DMS53 (cell line): ENCODE measurements at regions not wholly inside any gene's neighbourhood (a gene's known extent, or its start where the extent isn't known, plus 50 kb on each side); places are given as distances from the start of the nearest gene placed in this dataset.

Experiments
- DNase-seq: peaks from one replicate; lab custom pipeline; 2025; lab: John Stamatoyannopoulos, UW

DNA sequence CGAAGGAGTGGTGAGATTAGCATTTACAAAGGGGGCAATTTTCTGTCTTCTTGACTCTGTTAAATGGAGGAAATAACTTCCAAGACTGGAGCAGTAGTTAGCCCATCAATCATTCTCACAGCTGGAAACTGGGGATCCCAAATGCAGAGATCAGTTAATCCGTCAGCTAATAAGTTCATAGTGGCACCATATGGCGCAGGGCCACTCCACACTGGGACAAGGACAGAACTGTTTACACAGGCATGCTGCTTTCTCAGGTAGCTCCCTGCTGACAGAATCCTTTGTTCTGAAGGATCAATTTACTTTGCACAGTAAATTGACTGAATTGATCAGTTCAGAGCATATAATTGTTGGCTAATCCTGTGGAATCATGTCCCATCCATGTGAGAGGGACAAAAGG, 395.7 kb downstream of the TMEM161B start:
- peak; percentile 77 for DNase-seq

DNA sequence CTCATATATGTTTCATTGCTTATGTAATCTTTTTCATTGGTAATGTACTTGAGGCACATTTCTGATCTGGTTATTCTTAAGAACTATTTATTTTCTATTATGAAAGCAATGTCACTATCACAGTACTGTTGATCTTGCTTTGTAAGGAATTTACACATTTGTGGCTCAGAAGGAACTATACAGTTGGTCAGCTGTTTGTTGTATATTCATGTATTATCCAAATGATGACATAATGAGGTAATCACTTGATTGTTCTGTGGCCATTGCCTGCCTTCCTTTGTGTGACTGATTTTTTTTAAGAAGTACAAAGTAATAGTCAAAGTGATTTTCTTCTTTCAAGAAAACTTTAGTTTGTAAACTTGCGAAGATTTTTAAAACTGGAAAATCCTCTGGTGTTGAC, 399.9 kb downstream of the TMEM161B start:
- no peak for DNase-seq

DNA sequence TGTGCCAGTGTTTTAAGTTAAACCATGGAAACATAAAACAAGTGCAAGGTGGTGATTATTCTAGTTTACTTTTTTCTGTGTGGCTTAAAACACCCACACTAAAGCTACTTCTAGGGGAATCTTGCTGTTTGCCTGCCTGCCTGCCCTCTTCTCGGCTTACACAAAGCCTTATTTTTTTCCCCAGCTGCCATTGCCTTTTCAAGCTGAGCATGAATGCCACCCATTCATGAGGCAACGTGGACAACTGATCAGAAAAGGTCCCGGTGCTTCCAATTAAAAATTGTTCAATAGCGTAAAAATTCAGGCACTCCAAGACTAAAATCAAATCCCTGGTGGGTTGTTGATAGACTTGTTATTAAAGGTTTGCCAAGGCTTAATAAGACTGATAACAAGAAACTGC, 401.4 kb downstream of the TMEM161B start:
- no peak for DNase-seq

DNA sequence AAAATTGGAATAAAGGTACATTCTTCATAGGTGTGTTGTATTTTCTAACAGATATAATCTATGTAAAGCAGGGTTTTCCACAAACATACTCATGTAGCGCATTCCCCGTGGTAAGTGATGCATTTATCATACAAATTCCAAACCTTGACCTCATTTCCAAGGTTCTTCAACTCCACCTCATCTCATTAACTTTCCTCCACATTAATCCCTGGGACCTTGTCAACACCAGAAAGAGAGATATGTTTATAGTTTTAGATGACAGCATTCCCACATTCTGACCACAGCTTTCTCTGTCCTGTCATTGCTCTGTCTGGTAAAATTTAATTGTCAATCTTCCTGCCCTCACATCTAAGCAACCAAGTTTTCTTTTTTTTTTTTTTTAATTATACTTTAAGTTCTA, 415.1 kb downstream of the TMEM161B start:
- no peak for DNase-seq

DNA sequence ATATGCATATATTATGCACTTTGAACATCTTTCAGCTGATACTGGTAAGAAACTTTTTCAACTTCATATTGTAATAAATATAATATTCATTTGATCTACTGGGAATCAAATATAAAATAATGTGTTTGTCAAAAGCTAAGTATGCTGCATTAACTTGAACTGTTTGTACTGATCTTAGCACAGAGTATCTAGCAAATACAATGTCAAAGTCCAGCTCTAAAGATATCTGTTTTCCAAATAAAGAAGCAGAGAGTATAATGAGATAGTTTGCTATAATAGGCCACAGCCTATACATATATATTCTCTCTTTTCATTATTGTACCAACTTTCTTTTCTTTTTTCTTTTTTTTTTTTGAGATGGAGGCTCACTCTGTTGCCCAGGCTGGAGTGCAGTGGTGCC, 417.0 kb downstream of the TMEM161B start:
- DNase-seq = no peak

DNA sequence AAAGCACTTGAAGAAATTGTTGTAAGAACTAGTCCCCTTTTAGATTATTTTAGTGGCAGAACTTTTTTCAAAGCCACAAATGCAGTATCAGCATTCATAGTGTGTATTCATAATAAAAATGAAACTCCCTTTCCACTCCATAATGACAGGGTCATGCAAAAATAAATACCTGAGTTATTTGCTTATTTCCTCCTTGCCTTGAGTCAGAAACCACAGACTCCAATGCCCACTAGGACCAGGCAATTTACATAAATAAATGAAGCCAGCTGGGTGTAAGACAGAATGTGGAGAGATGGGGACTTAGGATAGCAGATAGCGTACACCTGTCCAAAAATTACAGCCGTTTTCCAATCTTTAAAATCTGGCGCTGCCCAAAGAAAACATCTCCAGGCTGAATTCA, 417.8 kb downstream of the TMEM161B start:
- peak; percentile 27 for DNase-seq

DNA sequence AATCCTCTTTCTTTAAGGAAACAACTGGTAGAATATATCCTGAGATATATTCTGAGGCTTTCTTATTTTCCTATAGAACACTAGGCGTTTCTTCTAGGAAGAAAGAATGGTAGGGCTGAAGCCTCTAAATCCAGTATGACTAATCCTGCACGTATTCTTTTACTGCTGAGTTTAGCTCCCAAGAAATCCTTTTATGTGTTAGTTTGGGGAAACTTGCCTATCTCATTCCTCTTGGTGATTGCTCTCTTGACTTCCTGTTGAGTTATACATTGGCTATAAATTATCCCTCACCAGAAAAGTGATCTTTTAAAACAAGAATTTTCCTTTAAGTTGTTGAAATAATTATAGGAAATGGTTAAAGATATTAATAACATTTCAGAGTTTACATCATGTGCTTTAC, 422.9 kb downstream of the TMEM161B start:
- DNase-seq = no peak

DNA sequence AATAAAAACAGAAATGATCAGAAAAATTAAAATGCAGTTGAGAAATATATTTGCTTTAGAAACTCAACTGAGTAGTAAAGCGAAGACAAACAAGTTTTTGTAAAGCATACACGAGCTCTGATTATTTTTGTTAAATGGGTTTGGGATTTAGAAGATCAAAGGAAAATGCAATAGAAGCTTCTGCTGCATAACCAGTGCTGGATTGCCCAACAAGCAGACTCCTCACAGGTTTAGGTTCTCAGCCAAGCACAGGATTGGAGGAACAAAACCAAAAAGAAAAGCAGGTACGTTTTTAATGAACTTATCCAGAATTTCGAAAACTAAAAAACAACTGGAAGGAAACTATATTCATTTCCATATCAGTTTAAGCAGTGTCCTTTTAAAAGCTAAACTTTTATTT, 423.8 kb downstream of the TMEM161B start:
- no peak for DNase-seq

DNA sequence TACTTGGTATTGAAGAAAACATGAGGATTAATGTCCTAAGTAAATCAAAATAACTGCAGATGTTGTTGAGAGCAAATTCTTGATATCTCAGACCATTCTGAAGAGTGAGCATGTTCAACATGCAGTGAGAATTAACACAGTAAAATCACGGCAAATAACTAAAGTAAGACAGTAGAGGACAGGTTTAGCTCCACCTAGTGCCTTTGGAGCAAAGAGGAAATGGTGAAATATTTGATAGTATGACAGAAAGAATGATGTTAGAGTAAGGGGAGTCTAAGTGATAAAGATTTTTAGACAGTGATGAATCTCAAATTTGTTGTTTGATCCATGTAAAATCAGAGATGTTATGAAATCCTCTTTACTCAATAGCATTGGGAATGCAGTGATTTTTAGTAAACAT, 424.2 kb downstream of the TMEM161B start:
- no peak for DNase-seq

DNA sequence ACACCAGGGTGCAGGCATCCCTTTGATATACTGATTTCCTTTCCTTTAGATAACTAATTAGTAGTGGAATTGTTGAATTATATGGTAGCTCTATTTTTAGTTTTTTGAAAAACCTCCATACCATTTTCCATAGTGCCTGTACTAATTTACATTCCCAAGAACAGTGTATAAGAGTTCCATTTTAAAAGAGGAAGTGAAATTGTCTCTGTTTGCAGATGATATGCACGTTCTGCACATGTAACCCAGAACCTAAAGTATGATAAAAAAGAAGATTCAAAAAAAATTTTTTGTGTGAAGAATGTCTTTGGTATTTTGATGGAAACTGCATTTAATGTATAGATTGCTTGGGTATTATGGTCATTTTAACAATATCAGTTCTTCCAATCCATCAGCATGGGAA, 424.0 kb upstream of the CCNH start:
- DNase-seq = no peak

DNA sequence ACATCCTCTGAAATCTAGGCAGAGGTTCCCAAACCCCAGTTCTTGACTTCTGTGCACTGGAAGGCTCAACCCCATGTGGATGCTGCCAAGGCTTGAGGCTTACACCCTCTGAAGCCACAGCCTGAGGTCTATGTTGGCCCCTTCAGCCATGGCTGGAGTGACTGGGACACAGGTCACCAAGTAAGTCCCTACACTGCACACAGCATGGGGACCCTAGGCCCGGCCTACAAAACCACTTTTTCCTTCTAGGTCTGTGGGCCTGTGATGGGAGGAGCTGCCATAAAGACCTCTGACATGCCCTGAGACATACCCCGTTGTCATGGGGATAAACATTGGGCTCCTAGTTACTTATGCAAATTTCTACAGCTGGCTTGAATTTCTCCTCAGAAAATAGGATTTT, 418.8 kb upstream of the CCNH start:
- no peak for DNase-seq

DNA sequence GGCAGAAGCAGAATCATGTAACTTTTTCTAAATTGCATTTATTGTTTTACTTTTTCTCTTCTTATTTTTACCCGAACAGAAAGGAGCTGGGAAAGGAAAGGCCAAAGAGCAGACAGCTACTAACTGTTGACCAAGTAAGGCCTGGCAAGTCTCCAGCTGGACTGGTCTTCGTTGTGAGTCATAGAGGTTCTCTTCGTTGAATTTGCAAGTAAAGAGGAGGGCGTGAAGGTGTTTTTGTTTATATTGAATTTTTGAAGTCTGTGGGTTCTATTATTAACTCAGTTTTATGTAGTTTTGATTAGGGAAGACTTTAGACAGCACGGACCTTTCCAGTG, 416.5 kb upstream of the CCNH start:
- DNase-seq = peak; percentile 84

DNA sequence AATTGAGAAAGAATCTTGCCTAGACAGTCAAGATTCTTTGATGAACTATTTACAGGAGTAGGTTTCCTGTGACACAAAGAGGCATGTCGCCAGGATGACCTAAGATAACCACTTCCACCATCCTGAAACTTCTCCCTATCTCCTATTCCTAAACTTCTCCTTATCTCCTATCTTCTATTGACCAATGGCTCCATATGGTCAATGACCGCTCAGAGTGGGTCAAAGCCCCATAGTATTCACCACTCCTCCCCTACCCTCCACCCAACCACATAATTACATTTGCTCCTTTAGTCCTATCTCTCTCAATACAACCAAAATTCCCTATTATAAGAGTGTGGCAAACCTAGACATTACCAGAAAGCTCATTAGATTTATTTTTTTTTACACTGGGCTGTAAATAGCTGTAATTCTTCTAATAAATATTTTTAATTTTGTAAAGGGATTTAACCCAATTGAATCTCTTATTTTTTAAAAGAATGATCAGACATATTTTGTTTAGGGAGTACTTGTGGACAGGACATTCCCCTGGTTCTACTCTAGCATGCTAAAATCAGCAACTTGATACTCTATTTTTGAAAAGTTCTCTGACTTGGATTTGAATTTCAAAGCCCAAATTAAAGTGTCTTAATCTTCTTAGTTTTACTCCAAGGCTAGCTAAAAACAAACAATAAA, 416.0 kb upstream of the CCNH start:
- DNase-seq = no peak

DNA sequence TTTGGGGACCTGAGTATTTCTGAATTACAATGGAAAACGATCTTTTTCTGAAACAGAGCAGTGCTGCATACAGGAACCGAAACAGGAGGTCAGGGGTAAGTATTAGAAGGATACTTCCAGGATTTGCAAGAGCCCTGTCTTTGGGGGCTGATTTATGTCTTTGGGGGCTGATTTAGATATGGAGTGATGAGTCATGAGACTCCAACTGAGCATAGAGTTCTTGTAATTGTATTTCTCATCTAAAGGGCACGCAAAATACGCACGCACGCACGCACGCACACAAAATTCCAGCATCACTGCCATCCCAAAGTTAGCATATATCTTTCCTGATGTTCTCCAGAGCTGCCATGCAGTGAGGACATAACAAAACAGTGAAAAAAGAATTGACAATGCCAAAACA, 414.8 kb upstream of the CCNH start:
- DNase-seq = no peak

DNA sequence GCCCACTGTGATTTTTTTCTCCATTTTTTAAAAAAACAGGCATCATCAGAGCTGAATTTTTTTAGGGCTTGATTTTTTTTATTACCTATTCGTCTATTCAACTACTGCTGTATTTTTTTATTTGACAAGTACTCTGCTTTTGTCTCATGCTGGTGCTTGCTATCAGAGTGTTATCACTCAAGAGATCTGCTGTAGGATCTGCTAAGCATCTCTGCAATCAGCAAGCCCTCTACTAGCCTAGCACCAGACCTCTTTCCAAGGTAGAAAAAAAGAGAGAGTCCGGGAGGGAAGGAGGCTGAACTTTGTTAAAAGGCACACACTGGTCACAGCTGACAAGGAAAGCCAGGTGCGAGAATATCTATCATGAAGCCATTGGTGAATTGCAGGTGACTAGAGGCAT, 413.8 kb upstream of the CCNH start:
- no peak for DNase-seq

DNA sequence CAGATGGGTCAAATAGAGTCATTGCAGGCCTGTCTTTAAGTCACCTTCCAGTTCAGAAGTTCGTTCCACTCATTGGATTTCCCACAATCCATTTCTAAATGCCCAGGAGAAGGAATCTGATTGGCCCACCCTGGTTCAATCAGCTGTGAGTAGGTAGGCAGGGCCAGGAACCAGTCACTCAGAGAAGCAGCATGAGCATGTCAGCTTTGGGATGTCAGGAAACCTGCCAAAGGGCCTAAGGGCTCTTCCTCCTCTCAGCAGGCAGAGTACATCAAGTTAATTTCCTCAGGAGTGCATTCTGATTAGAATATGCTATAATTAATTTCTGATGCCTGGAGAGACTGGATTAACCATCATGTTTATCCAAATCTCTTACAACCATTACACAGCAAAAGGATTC, 412.9 kb upstream of the CCNH start:
- peak; percentile 6 for DNase-seq

DNA sequence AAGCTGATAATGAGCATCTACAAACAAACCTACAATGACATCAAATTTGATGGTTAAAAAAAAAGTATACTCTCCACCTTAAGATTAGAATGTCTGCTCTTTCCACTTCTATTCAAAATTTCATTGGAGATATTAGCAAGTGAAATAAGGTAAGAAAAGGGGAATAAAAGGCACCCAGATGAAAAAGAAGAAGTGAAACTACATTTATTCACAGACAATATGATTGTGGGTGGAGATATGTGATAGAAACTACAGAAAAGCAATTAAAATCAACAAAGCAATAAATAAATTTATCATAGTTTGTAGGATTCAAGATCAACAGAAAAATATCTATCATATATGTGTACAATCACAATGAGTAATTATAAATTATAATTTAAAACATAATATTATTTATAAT, 395.1 kb upstream of the CCNH start:
- no peak for DNase-seq

DNA sequence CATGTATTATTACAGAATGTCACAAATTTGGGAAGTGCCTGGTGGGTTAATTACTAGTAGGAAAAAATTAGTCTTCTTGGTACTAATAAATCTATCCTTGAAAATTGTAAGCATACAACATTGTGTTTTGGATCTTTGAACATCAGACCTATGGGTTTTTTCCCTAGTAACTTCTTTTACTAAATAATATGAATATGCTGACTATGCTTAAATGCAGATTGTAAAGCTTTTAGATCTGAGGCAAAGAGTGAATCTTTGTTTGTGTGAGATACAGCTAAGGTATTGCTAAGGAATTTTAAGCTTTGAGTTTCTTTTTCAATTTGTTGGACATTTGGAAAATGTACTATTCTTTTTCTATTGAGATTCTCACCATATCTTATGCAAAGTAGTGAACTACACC, 390.6 kb upstream of the CCNH start:
- no peak for DNase-seq

DNA sequence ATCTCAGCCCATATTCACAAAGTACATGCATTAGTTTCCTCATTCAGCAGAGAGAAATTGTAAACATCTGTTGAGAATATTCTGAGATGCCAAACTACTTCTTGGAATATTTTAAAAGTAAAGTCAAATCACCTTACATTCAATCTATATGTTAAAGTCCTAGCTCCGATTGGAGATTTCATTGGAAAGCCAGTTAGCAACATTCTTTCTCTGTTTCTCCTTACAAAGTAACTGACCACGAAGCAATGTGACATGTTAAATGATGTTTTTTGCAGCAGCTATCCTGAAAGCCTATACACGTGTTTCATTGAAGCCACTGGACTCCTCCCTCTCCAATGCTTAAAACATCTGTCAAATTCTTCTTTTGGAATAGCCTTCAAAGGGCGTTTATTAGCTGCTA, 379.1 kb upstream of the CCNH start:
- no peak for DNase-seq

DNA sequence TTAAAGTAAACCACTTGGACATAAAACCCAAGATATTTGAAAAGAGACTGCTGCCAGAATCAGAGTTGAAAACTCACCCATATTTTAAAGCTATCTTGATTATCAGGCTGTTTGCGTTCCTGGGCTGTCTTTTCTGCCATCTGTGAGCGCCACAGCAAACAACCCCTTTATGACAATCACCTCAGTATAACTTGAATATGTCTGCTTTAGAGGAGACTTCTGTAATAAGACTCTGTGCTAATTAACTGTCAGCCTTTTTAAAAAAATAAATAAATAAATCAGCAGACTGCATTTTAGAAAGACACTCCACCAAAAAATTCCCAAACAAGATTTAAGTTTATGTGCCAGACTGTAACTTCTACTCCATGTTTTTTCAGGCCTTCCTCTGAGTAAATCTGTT, 375.7 kb upstream of the CCNH start:
- no peak for DNase-seq

DNA sequence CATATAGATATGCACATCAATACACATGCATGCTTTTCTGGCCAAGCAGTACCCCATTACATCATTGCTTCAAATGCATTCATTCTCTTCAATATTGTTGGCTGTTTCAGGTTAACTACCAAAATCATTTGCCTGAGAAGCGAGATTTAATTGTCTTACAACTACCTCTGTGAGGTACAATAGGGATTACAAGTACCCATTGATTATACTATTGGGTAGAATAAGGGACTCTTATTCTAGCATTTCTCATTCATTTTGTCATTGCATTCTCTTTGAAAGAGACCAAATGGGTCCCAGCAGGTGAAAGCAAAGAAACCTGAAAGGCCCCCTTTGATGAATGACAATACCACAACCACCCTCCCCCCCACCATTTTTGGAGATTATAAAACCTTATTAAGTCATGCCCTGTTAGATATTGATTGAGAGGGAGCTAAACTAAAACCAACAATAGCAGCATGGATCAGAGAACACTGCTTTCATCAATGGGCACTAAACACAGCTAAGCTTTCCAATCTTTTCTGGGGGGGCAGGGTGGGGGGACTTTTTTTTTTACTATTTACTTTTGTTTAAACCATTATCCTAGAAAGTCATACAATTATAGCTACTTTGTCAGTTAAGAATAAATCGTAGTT, 375.0 kb upstream of the CCNH start:
- no peak for DNase-seq

DNA sequence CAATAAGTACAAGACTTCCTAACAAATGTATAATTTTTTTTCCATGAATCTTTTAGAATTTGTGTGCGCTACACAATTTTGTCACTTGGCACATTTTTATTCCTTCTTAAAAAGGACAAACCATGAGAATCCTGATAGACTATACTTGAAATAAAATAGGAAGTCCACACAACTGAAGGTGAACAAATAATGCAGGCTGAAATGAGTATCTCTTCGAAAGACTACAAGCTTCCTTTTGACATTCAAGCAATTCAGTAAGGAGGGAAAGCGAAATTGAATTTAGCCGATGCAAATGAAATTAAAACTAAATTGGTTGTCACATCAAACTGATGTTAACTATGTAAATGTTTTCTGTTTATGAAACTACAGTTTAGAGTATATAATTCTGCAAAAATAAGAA, 374.4 kb upstream of the CCNH start:
- no peak for DNase-seq

DNA sequence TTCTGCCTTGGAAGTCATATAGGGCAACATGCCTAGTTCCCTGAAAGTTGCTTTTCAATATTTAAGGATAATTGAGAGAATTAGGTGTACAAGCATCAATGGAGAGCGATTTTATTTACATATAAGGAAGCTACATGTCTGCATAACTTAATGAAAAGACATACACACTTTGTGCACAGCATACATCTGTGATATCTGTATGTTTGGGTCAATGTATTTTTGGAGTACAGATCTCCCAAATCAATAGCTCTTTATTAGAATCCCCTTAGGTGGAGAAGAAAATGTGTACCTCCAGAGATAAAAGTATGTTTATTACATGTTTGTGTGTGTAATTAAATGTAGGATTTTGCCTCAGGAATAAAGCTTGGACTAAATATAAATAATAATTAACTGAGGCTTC, 373.7 kb upstream of the CCNH start:
- DNase-seq = no peak

DNA sequence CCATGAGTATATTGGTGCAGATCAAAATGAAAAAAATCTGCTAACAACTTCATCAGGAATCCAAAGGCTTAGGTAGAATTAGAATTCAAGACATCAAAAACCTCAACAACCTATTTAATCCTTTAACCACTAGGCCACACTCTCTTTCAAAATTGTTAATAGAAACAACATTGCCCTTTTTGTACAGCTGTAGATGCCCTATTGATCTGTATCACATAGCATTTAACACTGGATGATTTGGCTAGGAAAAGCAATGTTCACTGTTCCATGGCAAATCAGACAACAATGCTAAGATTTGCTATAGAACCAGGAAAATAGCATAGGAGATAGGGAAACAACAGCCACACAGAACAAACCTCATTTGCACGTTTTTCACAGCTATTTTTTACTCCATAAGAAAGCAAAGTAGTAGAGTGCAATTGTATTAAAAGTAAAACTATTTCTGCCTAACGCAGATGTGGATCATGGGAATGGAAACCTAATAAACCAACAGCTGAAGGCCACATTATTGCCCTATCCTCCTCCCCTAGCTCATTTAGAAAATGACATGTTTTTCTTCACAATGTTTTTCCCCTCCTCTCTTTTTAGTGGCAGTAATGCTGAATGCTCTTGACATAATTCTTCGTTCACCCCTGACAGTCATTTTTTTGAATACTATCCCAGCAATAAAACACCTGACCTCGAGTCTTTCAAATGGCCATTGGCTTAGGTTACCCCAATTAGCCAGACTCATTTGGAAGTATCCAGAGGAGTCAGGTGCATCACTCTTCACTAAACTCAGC, 373.0 kb upstream of the CCNH start:
- no peak for DNase-seq
